GM19351 (cell line): ENCODE measurements at regions not wholly inside any gene's neighbourhood (a gene's known extent, or its start where the extent isn't known, plus 50 kb on each side); places are given as distances from the start of the nearest gene placed in this dataset.

Experiments
- ATAC-seq: cut with Tn5 transposase; IDR thresholded peaks from one replicate; pipeline ENCODE4 v1.9.1; 2021; ENCODE audit warnings: mild to moderate bottlenecking, moderate library complexity; ENCODE audit not compliant: unreplicated experiment

- no peak for ATAC-seq
Observed at GRCh38 chr10:36256948-36257356, 614.9 kb upstream of the FZD8 start.

GRCh38 chr10:36256166-36256565, 614.1 kb upstream of the FZD8 start:
- no peak for ATAC-seq

DNA sequence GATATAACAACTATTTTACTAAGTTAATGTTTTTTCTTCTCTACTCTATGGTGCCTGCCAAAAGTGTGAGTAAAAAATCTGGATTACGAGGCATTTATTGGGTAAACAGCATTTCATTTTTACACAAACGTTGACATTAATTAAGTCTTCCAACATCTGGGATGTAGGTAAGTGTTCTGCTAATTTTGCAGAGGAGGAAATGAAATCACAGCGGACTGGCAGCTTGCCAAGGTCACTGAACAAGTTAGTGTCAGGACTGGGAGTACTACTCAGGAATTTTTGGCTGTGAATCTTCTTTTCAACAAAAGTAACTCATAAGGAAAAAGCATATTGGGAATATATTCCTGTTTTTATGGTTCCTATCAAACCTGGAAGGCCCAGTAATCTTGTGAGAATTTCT, 612.1 kb upstream of the FZD8 start:
- ATAC-seq, result no peak

DNA sequence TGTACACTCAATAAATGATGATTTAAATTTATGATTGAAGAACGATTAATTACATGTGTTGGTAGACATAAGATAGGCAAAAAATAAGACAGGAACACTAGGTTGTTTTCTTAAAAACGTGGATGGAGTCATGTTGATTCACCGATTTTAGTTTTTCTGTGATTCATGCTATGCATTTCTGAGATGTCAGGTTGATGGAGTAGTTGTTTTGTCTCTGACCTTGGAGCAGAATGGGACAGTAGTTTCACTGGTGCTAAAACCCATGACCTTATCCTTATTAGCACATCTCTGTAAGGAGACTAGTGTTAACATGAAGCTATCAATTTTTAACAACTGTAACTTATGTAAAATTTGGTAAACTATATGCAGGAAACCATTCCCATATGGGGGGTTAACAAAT, 611.6 kb upstream of the FZD8 start:
- no peak for ATAC-seq

GRCh38 chr10:36251068-36251467, 609.0 kb upstream of the FZD8 start:
- ATAC-seq, result no peak

- no peak for ATAC-seq
Observed at GRCh38 chr10:36248304-36248981, 606.3 kb upstream of the FZD8 start.

DNA sequence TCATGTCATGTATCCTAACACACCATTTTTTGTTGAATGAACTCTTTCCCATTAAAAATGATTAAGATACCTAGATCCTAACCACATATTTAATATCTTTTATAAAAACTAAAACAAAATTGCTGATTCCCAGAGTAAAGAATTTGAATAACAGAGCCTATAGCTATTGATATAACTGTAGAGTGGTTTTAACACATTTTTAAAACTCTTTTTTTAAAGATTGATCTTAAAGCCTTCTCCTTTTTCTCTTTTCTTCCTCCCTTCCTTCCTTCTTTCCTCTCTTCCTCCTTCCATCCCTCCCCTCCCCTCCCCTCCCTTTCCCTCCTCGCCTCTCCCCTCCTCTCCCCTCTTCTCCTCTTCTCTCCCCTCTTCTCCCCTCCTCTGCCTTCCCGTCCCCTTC, 605.4 kb upstream of the FZD8 start:
- ATAC-seq, result no peak

- no peak for ATAC-seq
Observed at GRCh38 chr10:36236931-36237330, 594.8 kb upstream of the FZD8 start.

DNA sequence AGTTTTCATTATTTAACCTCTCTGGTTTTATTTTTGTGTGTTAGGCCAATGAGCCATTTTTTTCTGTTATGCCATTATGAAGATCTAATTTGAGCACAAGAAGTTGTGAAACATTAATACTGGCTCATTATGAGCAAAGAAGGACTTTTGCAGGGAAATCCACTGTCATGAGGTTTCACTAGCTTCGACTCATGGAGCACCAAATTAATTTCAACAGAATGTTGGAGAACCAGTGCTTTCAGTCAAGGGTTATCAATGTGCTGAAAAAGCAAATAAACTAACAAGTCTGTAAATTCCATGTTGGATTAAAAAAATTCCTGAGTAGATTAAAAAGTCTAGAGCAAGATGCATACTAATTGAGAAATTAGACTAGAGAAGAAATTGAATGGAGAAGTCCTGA, 594.2 kb upstream of the FZD8 start:
- ATAC-seq, result no peak

DNA sequence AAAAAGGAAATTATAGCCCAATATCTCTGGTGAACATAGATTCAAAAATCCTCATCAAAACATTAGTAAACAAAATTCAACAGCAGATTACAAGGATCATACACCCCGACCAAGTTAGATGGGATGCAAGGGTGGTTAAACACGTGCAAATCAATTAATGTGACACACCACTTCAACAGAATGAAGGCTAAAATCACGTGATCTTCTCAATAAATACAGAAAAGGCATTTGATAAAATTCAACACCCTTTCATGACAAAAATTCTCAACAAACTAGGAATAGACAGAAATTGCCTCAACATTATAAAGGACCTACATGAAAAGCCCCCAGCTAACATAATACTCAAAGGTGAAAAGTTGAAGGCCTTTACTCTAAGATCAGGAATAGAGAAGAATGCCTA, 590.8 kb upstream of the FZD8 start:
- no peak for ATAC-seq

DNA sequence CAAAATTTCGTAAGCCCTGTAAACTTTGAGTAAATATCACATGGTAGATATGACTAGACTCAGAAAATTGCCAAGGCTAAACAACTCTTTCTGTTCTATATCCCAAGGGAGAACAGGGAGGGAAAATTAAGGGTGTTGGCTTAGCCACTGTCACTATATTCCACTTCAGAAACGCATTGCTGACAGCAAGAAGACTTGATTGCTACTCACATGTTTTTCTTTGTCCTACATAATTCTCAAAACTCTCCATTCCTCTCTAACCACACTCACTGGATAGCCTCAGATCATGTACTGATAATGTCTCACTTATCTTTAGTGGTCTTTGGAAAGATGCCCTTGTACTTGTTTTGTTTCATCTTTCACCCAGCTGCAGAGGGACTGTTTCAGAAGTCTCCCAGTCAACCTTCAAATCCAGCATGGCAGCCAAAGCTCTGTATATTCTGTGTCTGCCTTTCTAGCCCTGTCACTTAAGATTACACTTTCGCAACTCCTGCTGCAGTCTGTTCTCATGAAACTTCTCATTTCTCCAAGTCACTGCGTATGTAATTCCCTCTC, 582.4 kb upstream of the FZD8 start:
- no peak for ATAC-seq

DNA sequence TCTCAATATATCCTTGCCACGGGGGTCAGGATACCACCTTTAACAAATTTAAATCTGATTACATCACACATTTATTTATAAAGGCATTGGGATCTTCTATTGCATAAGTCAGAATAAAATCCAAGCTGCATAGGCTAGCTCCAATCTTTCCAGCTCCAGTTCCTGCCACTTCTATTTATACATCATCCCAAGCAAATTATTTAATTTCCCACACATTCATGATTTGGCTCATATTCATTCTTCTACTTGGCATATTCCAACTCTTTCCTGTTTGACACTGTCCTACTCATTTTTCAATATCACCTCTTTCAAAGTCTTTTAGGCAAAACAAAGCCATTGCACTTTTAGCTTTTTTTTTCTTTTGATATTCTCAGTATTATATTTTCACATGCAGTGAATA, 579.0 kb upstream of the FZD8 start:
- no peak for ATAC-seq

DNA sequence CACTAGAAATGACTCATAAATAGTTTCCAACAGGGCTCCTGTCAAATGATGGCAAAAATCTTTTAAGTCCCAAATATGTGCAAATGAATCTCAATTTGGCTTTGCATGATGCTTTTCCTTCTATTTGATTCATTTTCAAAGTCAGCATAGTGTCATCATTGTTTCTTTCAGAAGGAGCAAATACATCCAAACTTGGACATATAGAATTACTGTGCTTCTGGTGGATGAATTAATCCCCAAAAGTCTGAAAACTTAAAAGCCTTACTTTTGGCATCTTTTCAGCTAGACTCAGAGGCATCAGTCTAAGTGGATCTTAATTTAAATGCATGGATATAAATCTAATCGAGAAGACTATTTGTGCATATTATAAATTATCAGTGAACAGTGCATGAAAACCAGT, 578.1 kb upstream of the FZD8 start:
- ATAC-seq, result no peak

- no peak for ATAC-seq
Observed at GRCh38 chr10:36211856-36212255, 569.8 kb upstream of the FZD8 start.

- ATAC-seq, result no peak
Observed at GRCh38 chr10:36209480-36209879, 567.4 kb upstream of the FZD8 start.

- no peak for ATAC-seq
Observed at GRCh38 chr10:36202881-36203280, 560.8 kb upstream of the FZD8 start.

DNA sequence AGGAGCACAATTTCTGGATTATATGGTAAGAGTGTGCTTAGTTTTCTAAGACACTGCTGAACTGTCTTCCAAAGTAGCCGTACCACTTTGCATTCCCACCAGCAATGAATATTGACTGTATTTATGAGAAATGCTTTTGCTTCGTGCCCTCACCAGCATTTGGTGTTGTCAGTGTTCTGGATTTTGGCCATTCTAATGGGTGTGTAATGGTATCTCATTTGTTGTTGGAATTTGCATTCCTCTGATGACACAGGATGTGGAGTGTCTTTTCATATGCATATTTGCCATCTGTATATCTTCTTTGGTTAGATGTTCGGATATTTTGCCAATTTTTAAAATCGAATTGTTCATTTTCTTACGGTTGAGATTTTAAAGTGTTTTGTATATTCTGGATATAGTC, 558.5 kb upstream of the FZD8 start:
- ATAC-seq, result no peak

DNA sequence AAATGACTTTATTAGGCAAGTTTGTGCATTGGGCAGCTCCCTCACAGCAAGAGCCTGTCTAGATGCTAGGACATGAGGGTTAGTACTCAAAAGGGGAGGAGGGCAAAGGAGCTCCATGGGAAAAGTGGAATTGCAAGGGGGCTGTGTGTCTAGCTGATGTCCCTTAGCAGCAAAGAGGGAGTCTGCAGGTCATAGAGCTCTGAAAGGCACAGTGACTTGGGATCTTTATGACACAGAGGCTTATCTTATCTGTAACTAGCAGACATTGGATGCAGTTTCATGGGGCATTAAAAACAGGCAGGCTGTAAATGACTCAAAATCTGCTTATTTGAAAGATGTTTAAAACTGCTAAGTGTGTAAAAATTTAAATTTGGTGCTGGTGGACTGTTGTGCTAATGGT, 556.2 kb upstream of the FZD8 start:
- ATAC-seq, result no peak

GRCh38 chr10:36195364-36195763, 553.3 kb upstream of the FZD8 start:
- ATAC-seq, result no peak

DNA sequence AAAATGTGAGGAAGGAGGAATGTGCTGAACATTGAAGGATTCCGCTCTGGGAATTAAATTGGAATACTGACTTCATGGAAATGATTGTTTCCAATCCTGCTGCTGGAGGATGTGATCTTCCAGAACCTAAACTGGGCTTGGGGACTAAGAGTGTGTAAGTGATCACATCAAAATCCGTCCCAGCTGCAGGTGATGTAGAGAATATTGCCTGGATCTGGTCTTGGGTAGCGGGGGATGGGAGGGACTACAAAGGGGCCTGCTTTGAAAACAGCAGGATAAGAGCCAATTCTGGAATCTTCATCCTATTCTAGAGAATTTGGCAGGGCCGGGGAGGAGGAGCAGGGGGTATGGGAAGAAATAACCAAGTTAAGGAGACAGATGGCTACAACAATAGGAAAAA, 552.2 kb upstream of the FZD8 start:
- ATAC-seq, result no peak

DNA sequence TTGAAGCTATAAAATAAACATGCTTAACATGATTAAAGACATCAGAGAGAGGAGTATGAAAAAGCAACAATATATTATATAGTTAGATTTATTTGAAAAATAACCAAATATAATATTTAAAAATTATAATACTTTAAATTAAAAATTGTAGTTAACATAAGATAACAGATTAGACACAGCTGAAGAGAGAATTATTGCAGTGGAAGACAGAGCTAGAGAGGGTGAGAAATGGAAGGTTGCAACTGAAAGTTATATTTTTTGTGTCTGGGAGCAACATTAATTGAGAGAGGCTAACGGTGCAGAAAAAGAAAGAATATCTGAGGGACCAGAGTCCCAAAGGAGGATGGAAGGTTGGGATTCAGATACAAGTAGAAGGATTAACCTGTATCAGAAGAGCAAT, 548.9 kb upstream of the FZD8 start:
- no peak for ATAC-seq

- no peak for ATAC-seq
Observed at GRCh38 chr10:36188461-36188860, 546.4 kb upstream of the FZD8 start.

- ATAC-seq, result no peak
Observed at GRCh38 chr10:36188080-36188453, 546.0 kb upstream of the FZD8 start.
